ENCODE measurements at regions not wholly inside any gene's neighbourhood (a gene's known extent, or its start where the extent isn't known, plus 50 kb on each side); places are given as distances from the start of the nearest gene placed in this dataset.

GRCh38 chr3:59508273-59508672 is 458.4 kb upstream of the CFAP20DC start:
- TF ChIP-seq POLR2A (IDR thresholded peaks at IDR 0.05) (no peak), CTCF (IDR thresholded peaks at IDR 0.05) (no peak), POLR2AphosphoS5 (IDR thresholded peaks at IDR 0.05) (no peak)
